Mesendoderm (in vitro differentiated cells): ENCODE measurements at regions not wholly inside any gene's neighbourhood (a gene's known extent, or its start where the extent isn't known, plus 50 kb on each side); places are given as distances from the start of the nearest gene placed in this dataset.

Experiments
- DNase-seq: peaks from one replicate; pipeline ENCODE4 v3.0.0; 2013
- H2AK5ac ChIP-seq: 2 replicates; pipeline ENCODE4 v1.6.1; 2013; ENCODE audit warnings: low read length, inconsistent platforms
- H2BK120ac ChIP-seq: 2 replicates; pipeline ENCODE4 v1.6.1; 2013; ENCODE audit warnings: low read depth, mild to moderate bottlenecking, low read length, moderate library complexity, mixed read lengths
- H2BK15ac ChIP-seq: replicated peaks from 2 replicates; pipeline ENCODE4 v1.6.1; 2013; ENCODE audit warnings: low read depth, mild to moderate bottlenecking, moderate library complexity
- H2BK5ac ChIP-seq: 2 replicates; pipeline ENCODE4 v1.6.1; 2013; ENCODE audit warnings: low read length, inconsistent platforms
- H3K18ac ChIP-seq: 2 replicates; pipeline ENCODE4 v1.6.1; 2013; ENCODE audit warnings: mild to moderate bottlenecking, low read length, mixed read lengths
- H3K23ac ChIP-seq: one replicate; pipeline ENCODE4 v1.6.1; 2013; ENCODE audit warnings: low read length
- H3K27ac ChIP-seq: 2 replicates; pipeline ENCODE4 v1.5.1; 2013; ENCODE audit warnings: low read depth, mild to moderate bottlenecking, inconsistent platforms, low read length, moderate library complexity
- H3K27me3 ChIP-seq: 2 replicates; pipeline ENCODE4 v1.6.1; 2013; ENCODE audit warnings: low read length, control low read depth, mild to moderate bottlenecking, inconsistent platforms; ENCODE audit not compliant: insufficient read depth, poor library complexity
- H3K36me3 ChIP-seq: 2 replicates; pipeline ENCODE4 v1.6.1; 2013; ENCODE audit warnings: low read length, inconsistent platforms; ENCODE audit not compliant: control insufficient read depth, insufficient read depth
- H3K4ac ChIP-seq: one replicate; pipeline ENCODE4 v1.6.1; 2013; ENCODE audit warnings: low read depth, mild to moderate bottlenecking, low read length, moderate library complexity
- H3K4me1 ChIP-seq: 2 replicates; pipeline ENCODE4 v1.6.1; 2013; ENCODE audit warnings: low read depth, low read length, inconsistent platforms; ENCODE audit not compliant: control insufficient read depth
- H3K4me2 ChIP-seq: 2 replicates; pipeline ENCODE4 v1.6.1; 2013; ENCODE audit warnings: low read length
- H3K4me3 ChIP-seq: 2 replicates; pipeline ENCODE4 v1.5.1; 2013; ENCODE audit warnings: mild to moderate bottlenecking, low read length
- H3K56ac ChIP-seq: one replicate; pipeline ENCODE4 v1.6.1; 2013; ENCODE audit warnings: low read length
- H3K79me1 ChIP-seq: 2 replicates; pipeline ENCODE4 v1.6.1; 2013; ENCODE audit warnings: low read length, inconsistent platforms
- H3K79me2 ChIP-seq: 2 replicates; pipeline ENCODE4 v1.6.1; 2013; ENCODE audit warnings: mild to moderate bottlenecking, low read length; ENCODE audit not compliant: control insufficient read depth, insufficient read depth
- H3K9ac ChIP-seq: 2 replicates; pipeline ENCODE4 v1.6.1; 2013; ENCODE audit warnings: low read length, inconsistent platforms
- H4K5ac ChIP-seq: one replicate; pipeline ENCODE4 v1.6.1; 2013; ENCODE audit warnings: low read length
- H4K8ac ChIP-seq: one replicate; pipeline ENCODE4 v1.6.1; 2013; ENCODE audit warnings: low read depth, mild to moderate bottlenecking, control low read depth, low read length, moderate library complexity
- WGBS: extraction: QIAGEN DNeasy Blood & Tissue Kit; methylation state at CpG from one replicate; pipeline ENCODE4 v1.1.7; 2013; ENCODE audit warnings: low lambda C conversion rate, missing lambda C conversion rate; ENCODE audit not compliant: insufficient coverage; ENCODE audit errors: extremely low coverage; 5-methylcytosine and 5-hydroxymethylcytosine counted together

DNA sequence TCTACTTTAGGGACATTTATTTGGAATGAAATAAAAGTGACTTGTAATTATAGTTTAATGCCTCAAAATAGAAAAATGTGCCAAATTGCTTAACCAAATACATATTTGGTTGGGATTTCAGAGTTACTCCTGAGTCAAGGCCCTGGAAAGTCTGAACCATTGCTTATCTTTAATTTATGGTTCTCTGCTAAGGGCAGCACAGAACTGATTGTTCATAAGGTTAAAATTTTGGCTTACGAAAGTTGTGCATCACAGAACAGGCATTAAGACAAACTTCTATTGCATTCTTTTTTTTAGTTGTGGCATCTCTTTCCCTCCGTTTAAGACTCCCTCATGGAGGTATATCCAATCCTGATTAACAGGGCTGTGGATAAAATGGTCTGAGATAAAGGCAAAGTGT, 92.2 kb upstream of the TENT5A start:
- no peak for DNase-seq
- Histone ChIP-seq H2BK15ac (no peak overlapping the region), H3K36me3 (no peaks in the 10 kb centered on the region), H3K23ac (no peak overlapping the region), H2BK5ac (no peak overlapping the region), H3K27me3 (no peaks in the 10 kb centered on the region), H4K5ac (no peak overlapping the region), H3K79me1 (no peaks in the 10 kb centered on the region), H2BK120ac (no peak overlapping the region), H3K18ac (no peak overlapping the region), H3K4ac (no peak overlapping the region), H3K4me1 (no peaks in the 10 kb centered on the region), H3K9ac (no peak overlapping the region), H3K4me3 (no peak overlapping the region), H4K8ac (no peak overlapping the region), H3K27ac (no peak overlapping the region), H3K4me2 (no peak overlapping the region), H3K56ac (no peak overlapping the region), H2AK5ac (no peak overlapping the region), H3K79me2 (no peaks in the 10 kb centered on the region)
- no CpG with 5 or more reads among the region's 2 CpGs for WGBS

DNA sequence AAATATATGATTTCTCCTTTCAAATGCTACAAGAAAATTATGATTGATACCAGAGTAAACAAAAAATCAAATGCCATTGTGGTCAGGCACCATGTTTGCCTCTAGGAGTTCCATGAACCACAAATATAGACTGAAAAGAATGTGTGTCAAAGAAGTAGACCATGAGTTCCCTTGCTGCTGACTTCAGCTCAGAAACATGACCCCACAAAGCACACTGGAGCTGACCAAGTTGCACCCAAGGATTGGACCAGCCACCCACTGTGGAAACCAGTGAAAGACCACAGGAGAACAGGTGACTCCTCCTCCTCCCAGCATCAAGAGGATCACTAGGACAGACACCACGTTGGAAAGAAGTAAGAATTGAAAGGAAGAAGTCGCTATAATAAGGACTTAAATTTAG, 90.8 kb upstream of the TENT5A start:
- Histone ChIP-seq H3K23ac (no peak overlapping the region), H3K56ac (no peak overlapping the region), H3K18ac (no peak overlapping the region), H2BK120ac (no peak overlapping the region), H4K5ac (no peak overlapping the region), H3K9ac (no peak overlapping the region), H3K79me1 (no peaks in the 10 kb centered on the region), H3K4me1 (no peaks in the 10 kb centered on the region), H2BK5ac (no peak overlapping the region), H3K4me2 (no peak overlapping the region), H2AK5ac (no peak overlapping the region), H4K8ac (no peak overlapping the region), H3K27ac (no peak overlapping the region), H3K4me3 (no peak overlapping the region), H3K4ac (no peak overlapping the region), H3K36me3 (no peaks in the 10 kb centered on the region), H2BK15ac (no peak overlapping the region), H3K27me3 (no peaks in the 10 kb centered on the region), H3K79me2 (no peaks in the 10 kb centered on the region)
- DNase-seq, result no peak
- no CpG with 5 or more reads among the region's 2 CpGs for WGBS

DNA sequence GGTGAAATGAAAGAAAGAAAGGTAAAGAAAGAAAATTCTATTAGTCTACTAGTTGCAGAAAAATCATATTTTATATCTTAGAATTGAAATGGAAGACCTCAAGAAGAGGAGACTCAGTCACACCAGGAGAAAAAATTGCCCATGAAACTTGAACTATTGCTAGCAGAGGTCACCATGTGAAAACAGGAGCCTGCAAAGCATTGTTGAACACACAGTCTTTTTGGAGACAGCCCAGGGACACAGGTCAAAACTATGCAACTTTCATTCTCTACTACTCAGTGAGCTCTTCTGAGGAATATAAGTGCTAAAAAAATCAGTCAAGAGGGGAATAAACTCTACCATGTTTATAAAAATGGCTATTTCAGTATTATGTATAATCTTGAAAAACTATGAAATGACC, 89.8 kb upstream of the TENT5A start:
- no peak overlapping the region for H3K27ac ChIP-seq
- H2BK120ac ChIP-seq, result no peak overlapping the region
- no peaks in the 10 kb centered on the region for H3K79me2 ChIP-seq
- H3K23ac ChIP-seq, result no peak overlapping the region
- H3K9ac ChIP-seq, result no peak overlapping the region
- H2BK15ac ChIP-seq, result no peak overlapping the region
- H2BK5ac ChIP-seq, result no peak overlapping the region
- H3K4ac ChIP-seq, result no peak overlapping the region
- no peak for DNase-seq
- no peak overlapping the region for H3K4me3 ChIP-seq
- no peak overlapping the region for H4K5ac ChIP-seq
- H2AK5ac ChIP-seq, result no peak overlapping the region
- no peak overlapping the region for H3K4me2 ChIP-seq
- no peak overlapping the region for H4K8ac ChIP-seq
- no peaks in the 10 kb centered on the region for H3K36me3 ChIP-seq
- H3K18ac ChIP-seq, result no peak overlapping the region
- H3K27me3 ChIP-seq, result no peaks in the 10 kb centered on the region
- H3K79me1 ChIP-seq, result no peaks in the 10 kb centered on the region
- no peak overlapping the region for H3K56ac ChIP-seq
- no peaks in the 10 kb centered on the region for H3K4me1 ChIP-seq

DNA sequence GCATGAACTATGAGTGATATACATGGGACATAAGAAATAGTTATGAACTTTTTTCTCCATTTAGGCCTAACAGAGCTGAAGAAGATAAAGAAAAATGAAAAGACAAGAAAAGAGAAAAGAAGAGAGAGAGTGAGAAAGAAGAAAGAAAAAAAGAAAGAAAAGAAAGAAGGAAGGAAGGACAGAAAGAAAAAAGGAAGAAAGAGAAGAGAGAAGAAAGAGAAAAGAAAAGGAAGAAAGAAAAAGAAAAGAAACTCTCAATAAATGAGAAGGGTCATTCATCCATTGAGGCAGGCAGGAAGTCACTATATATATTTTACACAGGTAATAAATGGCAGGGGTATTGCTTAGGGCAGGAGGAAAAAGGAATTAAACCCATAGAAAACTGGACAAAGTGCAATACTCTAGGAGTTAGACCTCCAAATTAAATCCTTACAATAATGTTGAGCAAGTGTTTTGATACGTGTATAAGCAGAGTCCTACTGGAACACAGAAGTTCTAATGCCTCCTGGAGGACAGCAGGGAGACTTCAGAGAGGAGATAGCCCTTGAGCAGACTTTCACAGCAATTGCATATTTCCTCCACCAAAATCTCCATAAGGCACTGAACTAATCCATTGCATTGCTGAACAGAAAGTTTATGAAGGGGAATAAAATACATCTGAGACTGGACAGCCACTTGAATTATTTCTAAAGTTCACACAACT, 86.4 kb upstream of the TENT5A start:
- DNase-seq, result peak; percentile 24
- H3K9ac ChIP-seq, result no peak overlapping the region
- H3K27me3 ChIP-seq, result no peaks in the 10 kb centered on the region
- H3K79me2 ChIP-seq, result no peaks in the 10 kb centered on the region
- no peak overlapping the region for H3K27ac ChIP-seq
- no peak overlapping the region for H3K56ac ChIP-seq
- H3K18ac ChIP-seq, result no peak overlapping the region
- H3K4ac ChIP-seq, result no peak overlapping the region
- no peak overlapping the region for H3K4me2 ChIP-seq
- no peak overlapping the region for H2AK5ac ChIP-seq
- H3K4me3 ChIP-seq, result no peak overlapping the region
- no peaks in the 10 kb centered on the region for H3K79me1 ChIP-seq
- H4K8ac ChIP-seq, result no peak overlapping the region
- no peak overlapping the region for H2BK5ac ChIP-seq
- H3K36me3 ChIP-seq, result no peaks in the 10 kb centered on the region
- H3K23ac ChIP-seq, result no peak overlapping the region
- no CpG with 5 or more reads among the region's 1 CpG for whole genome bisulfite sequencing
- no peak overlapping the region for H4K5ac ChIP-seq
- H2BK120ac ChIP-seq, result no peak overlapping the region
- H2BK15ac ChIP-seq, result no peak overlapping the region
- no peaks in the 10 kb centered on the region for H3K4me1 ChIP-seq

DNA sequence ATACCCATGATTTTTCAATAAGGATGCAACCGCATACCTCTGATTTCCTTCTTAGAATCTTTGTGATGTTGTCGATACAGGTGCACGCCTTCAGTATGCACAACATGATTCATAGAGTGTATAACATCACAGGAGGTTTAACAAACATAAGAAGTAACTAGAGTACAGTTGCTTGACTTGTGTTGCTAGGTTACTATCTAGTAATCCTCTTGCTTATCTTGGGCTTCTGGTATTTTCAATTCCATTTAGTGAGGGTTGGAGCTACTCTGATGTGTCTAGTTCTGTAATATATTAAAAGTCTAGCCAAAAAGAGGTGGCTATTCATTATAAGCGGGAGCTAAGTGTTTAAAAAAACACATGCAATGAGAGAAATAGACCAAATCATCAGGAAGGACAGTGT, 85.5 kb upstream of the TENT5A start:
- DNase-seq, result peak; percentile 49
- Histone ChIP-seq H3K18ac (no peak overlapping the region), H3K79me2 (no peaks in the 10 kb centered on the region), H3K36me3 (no peaks in the 10 kb centered on the region), H4K8ac (no peak overlapping the region), H2BK120ac (no peak overlapping the region), H3K27me3 (no peaks in the 10 kb centered on the region), H2AK5ac (no peak overlapping the region), H2BK15ac (no peak overlapping the region), H3K9ac (no peak overlapping the region), H3K4me2 (no peak overlapping the region), H3K56ac (no peak overlapping the region), H3K79me1 (no peaks in the 10 kb centered on the region), H3K4ac (no peak overlapping the region), H2BK5ac (no peak overlapping the region), H4K5ac (no peak overlapping the region), H3K23ac (no peak overlapping the region), H3K4me1 (no peaks in the 10 kb centered on the region), H3K27ac (no peak overlapping the region), H3K4me3 (no peak overlapping the region)
- no CpG with 5 or more reads among the region's 4 CpGs for WGBS

DNA sequence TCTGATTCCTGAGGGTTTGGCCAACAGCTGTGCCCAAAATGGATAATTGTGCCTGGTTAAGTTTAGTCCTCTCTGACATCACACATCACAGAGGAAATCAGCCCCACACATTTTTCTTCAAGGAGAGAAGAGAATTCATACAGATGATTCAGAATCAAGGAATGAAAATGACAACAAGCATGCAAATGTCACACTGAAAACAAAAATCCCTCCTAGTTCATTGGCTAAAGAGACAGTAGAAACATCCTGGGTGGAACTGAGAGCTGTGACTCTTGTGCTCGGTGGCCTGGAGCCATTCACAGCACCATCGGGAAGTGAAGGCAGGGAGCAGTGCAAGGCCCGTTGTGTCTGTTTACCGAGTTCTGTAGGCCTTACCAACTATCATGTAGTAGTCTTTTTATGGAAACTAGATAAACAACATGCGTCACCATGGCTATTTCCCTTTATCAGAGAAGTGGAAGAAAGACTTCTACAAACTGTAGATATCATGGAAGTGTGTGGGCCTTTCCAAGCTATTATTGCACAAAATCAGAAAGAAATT, 81.7 kb upstream of the TENT5A start:
- Histone ChIP-seq H3K4me1 (no peaks in the 10 kb centered on the region), H3K79me1 (no peaks in the 10 kb centered on the region), H3K9ac (no peak overlapping the region), H3K27me3 (no peaks in the 10 kb centered on the region), H2AK5ac (no peak overlapping the region), H4K5ac (no peak overlapping the region), H3K79me2 (no peaks in the 10 kb centered on the region), H3K18ac (no peak overlapping the region), H3K36me3 (no peaks in the 10 kb centered on the region), H2BK5ac (no peak overlapping the region), H2BK15ac (no peak overlapping the region), H3K27ac (no peak overlapping the region), H3K4me2 (no peak overlapping the region), H3K56ac (no peak overlapping the region), H2BK120ac (no peak overlapping the region), H4K8ac (no peak overlapping the region), H3K4ac (no peak overlapping the region), H3K4me3 (no peak overlapping the region), H3K23ac (no peak overlapping the region)
- no CpG with 5 or more reads among the region's 5 CpGs for WGBS
- peak; percentile 6 for DNase-seq
